NCI-H510A treated with DMSO at 0.1 percent for 48 hours (cell line): ENCODE measurements at regions not wholly inside any gene's neighbourhood (a gene's known extent, or its start where the extent isn't known, plus 50 kb on each side); places are given as distances from the start of the nearest gene placed in this dataset.
"Not testable (repeated sequence)": the region's sequence is repeated elsewhere in the genome, so short reads cannot be mapped to it uniquely, and the experiment has no call there.

Source experiments
- DNase-seq: peaks from one replicate; lab custom pipeline; 2025; lab: John Stamatoyannopoulos, UW

- DNase-seq, result no peak
Observed at GRCh38 chr5:167929841-167930240, 361.6 kb upstream of the WWC1 start.

GRCh38 chr5:167934551-167934971, 356.9 kb upstream of the WWC1 start:
- DNase-seq, result no peak

GRCh38 chr5:167936022-167936421, 355.4 kb upstream of the WWC1 start:
- no peak for DNase-seq

- DNase-seq, result no peak
Observed at GRCh38 chr5:167936944-167937634, 354.4 kb upstream of the WWC1 start.

GRCh38 chr5:167937635-167937998, 353.8 kb upstream of the WWC1 start:
- DNase-seq, result no peak

- no peak for DNase-seq
Observed at GRCh38 chr5:167939686-167940085, 351.8 kb upstream of the WWC1 start.

GRCh38 chr5:167940911-167941310, 350.5 kb upstream of the WWC1 start:
- no peak for DNase-seq

- not testable (repeated sequence) for DNase-seq
Observed at GRCh38 chr5:167941556-167941955, 349.9 kb upstream of the WWC1 start.

- DNase-seq, result no peak
Observed at GRCh38 chr5:167943343-167943742, 348.1 kb upstream of the WWC1 start.

GRCh38 chr5:167944121-167944852, 347.2 kb upstream of the WWC1 start:
- no peak for DNase-seq

- DNase-seq, result no peak
Observed at GRCh38 chr5:167945542-167946384, 345.7 kb upstream of the WWC1 start.

- no peak for DNase-seq
Observed at GRCh38 chr5:167947306-167947705, 344.1 kb upstream of the WWC1 start.

- no peak for DNase-seq
Observed at GRCh38 chr5:167948251-167948650, 343.2 kb upstream of the WWC1 start.

- no peak for DNase-seq
Observed at GRCh38 chr5:167949435-167949834, 342.0 kb upstream of the WWC1 start.

- no peak for DNase-seq
Observed at GRCh38 chr5:167950126-167950721, 341.2 kb upstream of the WWC1 start.

- DNase-seq, result no peak
Observed at GRCh38 chr5:167951116-167951515, 340.3 kb upstream of the WWC1 start.

- DNase-seq, result no peak
Observed at GRCh38 chr5:167952278-167952995, 339.0 kb upstream of the WWC1 start.

- DNase-seq, result no peak
Observed at GRCh38 chr5:167953151-167953798, 338.2 kb upstream of the WWC1 start.

GRCh38 chr5:167961731-167962130, 329.7 kb upstream of the WWC1 start:
- no peak for DNase-seq

- no peak for DNase-seq
Observed at GRCh38 chr5:167964529-167964928, 326.9 kb upstream of the WWC1 start.

GRCh38 chr5:167965710-167966109, 325.7 kb upstream of the WWC1 start:
- DNase-seq, result no peak
